NCI-H82 treated with DMSO at 0.1 percent for 48 hours (cell line): ENCODE measurements at regions not wholly inside any gene's neighbourhood (a gene's known extent, or its start where the extent isn't known, plus 50 kb on each side); places are given as distances from the start of the nearest gene placed in this dataset.

Experiments
- DNase-seq: peaks from one replicate; lab custom pipeline; 2025; ENCODE audit not compliant: unreplicated experiment; lab: John Stamatoyannopoulos, UW

GRCh38 chr3:73813692-73814292 lies 189.1 kb upstream of the PDZRN3 start:
- no peak for DNase-seq

- DNase-seq = no peak
Observed at GRCh38 chr3:73813291-73813690, 188.6 kb upstream of the PDZRN3 start.

- DNase-seq = no peak
Observed at GRCh38 chr3:73812054-73812453, 187.3 kb upstream of the PDZRN3 start.

GRCh38 chr3:73808862-73809509 lies 184.2 kb upstream of the PDZRN3 start:
- no peak for DNase-seq

GRCh38 chr3:73805435-73805834 lies 180.7 kb upstream of the PDZRN3 start:
- DNase-seq = no peak

- DNase-seq = no peak
Observed at GRCh38 chr3:73804204-73804603, 179.5 kb upstream of the PDZRN3 start.

GRCh38 chr3:73801444-73801843 lies 176.7 kb upstream of the PDZRN3 start:
- DNase-seq = no peak

- no peak for DNase-seq
Observed at GRCh38 chr3:73797311-73797710, 172.6 kb upstream of the PDZRN3 start.

- DNase-seq = no peak
Observed at GRCh38 chr3:73796382-73796781, 171.6 kb upstream of the PDZRN3 start.

- no peak for DNase-seq
Observed at GRCh38 chr3:73791356-73791755, 166.6 kb upstream of the PDZRN3 start.

- DNase-seq = no peak
Observed at GRCh38 chr3:73789825-73790444, 165.2 kb upstream of the PDZRN3 start.

GRCh38 chr3:73787620-73788019 lies 162.9 kb upstream of the PDZRN3 start:
- DNase-seq = no peak

- DNase-seq = no peak
Observed at GRCh38 chr3:73786998-73787397, 162.3 kb upstream of the PDZRN3 start.

GRCh38 chr3:73786321-73786807 lies 161.6 kb upstream of the PDZRN3 start:
- DNase-seq = no peak

GRCh38 chr3:73784686-73785392 lies 160.1 kb upstream of the PDZRN3 start:
- DNase-seq = no peak

GRCh38 chr3:73783811-73784210 lies 159.1 kb upstream of the PDZRN3 start:
- DNase-seq = no peak

GRCh38 chr3:73781541-73781940 lies 156.8 kb upstream of the PDZRN3 start:
- DNase-seq = no peak

- DNase-seq = no peak
Observed at GRCh38 chr3:73774645-73775044, 149.9 kb upstream of the PDZRN3 start.

- no peak for DNase-seq
Observed at GRCh38 chr3:73773233-73773632, 148.5 kb upstream of the PDZRN3 start.

- DNase-seq = no peak
Observed at GRCh38 chr3:73772076-73772886, 147.5 kb upstream of the PDZRN3 start.
